ENCODE measurements at regions not wholly inside any gene's neighbourhood (a gene's known extent, or its start where the extent isn't known, plus 50 kb on each side); places are given as distances from the start of the nearest gene placed in this dataset.
"Not testable (repeated sequence)": the region's sequence is repeated elsewhere in the genome, so short reads cannot be mapped to it uniquely, and the experiment has no call there.

GRCh38 chr20:52004715-52005114, 186.9 kb downstream of the ZFP64 start:
- DNase-seq, result no peak

DNA sequence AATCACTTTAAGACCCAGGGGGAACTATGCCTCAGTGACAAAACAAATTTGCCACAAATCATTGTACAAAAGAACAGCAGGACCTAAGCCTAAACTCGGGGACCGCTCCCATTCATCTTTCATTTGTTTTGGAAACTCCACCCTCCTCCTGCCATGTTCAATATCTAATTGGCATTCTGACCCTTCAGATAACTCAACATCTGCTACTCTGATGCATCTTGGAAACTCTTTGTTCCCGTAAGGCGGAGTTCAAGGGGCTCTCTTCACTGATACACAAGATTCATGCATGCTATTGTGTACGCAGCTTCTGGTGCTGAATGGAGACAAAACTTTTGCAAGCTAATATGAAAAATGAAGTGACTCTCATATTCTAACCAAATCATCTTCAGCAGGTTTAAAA, 187.6 kb downstream of the ZFP64 start:
- no peak for DNase-seq

DNA sequence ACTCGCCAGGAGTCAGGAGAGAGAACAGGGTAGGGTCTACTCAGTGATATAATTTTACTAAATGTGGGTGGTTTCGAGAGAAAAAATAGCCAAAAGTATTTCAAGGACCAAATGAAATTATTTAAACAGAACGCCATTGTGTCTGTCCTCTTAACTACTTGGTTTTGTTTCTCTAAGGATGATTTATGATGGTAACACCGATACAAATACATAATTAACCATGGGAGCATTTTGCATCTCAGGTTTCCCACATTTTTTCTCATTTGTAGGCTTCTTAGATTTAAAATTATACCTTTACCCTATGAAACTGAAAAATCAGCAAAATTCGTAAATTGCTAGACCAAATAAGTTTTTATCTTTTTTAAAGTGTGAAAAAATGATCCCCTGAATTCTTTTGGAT, 188.2 kb downstream of the ZFP64 start:
- DNase-seq, result no peak

- DNase-seq, result no peak
These were observed 189.4 kb downstream of the ZFP64 start for GRCh38 chr20:52001999-52002666.

DNA sequence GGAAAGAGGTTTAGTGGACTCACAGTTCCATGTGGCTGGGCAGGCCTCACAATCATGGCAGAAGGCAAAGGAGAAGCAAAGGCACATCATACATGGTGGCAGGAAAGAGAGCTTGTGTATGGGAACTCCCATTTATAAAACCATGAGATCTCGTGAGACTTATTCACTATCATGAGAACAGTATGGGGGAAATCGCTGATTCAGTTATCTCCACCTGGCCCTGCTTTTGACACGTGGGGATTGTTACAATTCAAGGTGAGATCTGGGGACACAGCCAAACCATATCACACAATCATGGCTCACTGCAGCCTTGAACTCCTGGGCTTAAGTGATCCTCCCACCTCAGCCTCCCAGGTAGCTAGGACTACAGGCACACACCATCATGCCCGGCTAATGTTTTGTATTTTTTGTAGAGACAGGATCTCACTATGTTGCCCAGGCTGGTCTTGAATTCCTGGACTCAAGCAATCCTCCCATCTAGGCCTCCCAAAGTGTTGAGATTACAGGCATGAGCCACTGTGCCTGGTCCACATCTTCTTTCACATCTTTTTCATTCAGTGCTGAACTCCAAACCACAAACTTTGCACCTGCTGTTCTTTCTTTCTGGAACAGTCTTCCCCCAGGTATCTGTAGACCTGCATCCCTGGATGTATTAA, 194.2 kb downstream of the ZFP64 start:
- not testable (repeated sequence) for DNase-seq

DNA sequence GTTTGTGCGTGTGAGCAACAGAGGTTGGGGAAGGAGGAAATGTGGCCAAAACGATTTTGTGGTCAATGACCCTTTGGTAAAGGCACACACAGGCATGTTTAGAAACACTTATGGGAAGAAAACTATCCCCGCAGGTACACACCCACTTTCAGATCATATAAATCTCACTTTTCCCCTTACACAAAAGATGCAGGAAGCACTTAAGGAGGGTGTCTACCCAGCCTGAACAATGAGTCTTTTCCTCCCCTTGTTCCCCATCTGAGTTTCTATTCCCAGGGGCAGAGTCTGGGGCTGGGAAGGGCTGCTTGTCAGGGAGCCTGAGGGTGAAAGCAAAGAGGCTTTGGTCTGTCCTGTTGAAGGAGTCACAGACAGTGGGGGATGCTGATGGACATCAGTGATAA, 193.2 kb upstream of the SALL4 start:
- no peak for DNase-seq

DNA sequence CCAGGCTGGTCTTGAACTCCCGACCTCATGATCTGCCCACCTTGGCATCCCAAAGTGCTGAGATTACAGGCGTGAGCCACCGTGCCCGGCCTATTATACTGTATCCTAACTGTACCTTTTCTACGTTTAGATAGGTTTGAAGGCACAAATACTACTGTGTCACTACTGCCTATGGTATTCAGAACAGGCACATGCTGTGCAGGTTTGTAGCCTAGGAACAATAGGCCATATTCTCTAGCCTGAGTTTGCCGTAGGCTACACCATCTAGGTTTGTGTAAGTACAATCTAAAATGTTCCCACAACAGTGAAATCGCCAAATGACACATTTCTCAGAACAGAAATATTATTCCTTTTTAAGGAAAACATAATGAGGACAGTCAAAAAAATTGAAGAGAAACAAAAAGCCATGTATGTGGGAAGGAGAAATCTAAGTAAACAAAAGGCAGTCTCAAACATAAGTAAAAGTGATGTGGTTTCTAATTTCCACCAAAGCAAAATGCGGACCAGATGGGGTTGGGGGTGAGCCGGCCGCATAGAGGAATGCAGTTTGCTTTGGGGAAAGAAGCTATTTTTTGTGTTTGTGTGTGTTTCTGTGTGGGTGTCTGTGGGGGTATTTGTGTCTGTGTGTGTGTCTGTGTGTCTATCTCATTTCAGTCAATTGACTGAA, 192.6 kb upstream of the SALL4 start:
- DNase-seq, result no peak

GRCh38 chr20:51987812-51988211, 185.5 kb upstream of the SALL4 start:
- DNase-seq, result no peak

DNA sequence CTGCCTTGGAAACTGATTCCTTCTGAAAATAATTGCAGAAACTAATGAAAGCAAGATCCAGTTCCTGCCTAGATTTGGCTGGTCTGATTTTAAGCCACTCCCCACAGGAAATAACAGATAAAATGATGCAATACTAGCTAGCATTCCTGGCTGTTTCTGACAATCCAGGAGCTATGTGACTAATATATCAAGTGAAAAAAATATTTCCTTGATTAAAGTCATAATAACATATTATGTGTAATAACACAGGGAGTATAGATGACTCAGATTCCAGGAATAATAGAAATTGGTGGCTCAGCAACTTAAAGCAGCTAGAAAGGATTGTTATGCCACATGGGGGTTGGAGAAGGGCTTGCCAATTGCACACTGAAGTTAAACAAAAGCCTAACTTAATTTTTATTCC, 182.7 kb upstream of the SALL4 start:
- DNase-seq, result no peak

GRCh38 chr20:51980277-51980676, 178.0 kb upstream of the SALL4 start:
- no peak for DNase-seq

DNA sequence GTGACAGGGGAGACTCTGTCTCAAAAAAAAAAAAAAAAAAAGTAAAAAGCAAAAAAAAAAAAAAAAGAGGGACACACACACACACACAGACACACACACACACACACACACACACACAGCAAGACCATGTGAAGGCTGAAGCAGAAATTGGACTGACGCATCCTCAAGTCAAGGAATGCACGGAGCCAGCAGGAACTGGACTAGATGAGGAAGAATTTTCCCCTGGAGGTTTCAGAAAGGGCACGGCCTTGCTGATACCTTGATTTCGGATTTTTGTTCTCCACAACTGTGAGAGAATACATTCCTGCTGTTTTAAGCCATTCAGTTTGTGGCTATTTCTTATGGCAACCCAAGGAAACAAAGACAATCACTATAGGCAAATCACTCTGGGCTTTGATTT, 176.9 kb upstream of the SALL4 start:
- no peak for DNase-seq

DNA sequence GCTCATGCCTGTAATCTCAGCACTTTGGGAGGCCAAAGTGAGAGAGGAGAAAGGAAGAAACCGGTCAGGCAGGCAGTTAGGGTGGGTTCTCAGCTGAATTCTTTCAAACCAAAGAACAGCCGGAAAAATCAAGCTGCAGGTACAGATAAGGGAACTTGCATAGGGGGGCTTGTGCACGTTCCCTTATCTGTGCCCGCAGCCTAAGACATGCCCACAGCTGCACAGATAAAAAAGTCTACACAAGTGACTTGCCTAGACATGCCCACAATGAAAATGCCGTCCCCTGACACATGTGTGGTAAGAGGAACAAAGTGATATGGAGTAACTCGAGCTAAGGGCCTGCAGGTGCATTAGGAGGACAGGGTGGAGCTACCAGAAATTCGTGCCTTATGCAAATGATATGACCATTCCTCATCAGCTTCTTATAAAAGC, 175.8 kb upstream of the SALL4 start:
- no peak for DNase-seq

- DNase-seq, result no peak
These were observed 169.7 kb upstream of the SALL4 start for GRCh38 chr20:51972056-51972455.

DNA sequence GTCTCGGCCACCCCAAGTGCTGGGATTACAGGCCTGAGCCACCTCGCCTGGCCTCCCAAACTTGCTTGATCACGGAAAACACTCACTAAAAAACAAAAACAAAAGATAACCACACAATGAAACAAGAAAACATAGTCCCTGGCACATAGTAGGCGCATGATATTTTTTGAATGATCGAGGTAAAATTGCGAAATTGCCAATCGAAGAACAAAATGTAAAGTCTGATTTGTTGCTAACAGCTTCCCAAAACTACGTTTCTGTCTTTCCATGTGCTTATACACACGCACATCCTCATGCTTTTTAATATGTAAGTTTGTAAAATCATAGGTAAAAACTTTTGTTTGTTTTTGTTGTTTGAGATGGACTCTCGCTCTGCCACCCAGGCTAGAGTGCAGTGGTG, 168.5 kb upstream of the SALL4 start:
- DNase-seq, result no peak

- no peak for DNase-seq
These were observed 166.9 kb upstream of the SALL4 start for GRCh38 chr20:51969191-51969590.

DNA sequence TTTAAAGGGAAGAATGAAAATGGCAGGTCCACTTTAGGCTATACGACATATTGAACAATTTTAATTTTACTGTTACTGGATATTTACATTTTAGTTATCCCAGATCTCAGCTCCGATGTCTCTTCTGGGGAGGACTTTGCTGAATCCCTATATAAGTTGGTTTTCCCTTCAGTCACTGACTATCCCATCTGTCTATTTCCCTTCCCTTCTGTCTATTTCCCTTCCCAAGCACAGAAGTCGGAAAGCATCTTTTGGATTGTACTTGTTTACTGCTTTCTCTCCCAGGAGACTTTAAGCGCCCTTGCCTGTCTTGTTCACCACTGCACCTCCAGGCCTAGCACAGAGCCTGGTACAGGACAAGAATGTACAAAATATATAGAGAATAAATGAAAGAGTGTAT, 165.8 kb upstream of the SALL4 start:
- no peak for DNase-seq

DNA sequence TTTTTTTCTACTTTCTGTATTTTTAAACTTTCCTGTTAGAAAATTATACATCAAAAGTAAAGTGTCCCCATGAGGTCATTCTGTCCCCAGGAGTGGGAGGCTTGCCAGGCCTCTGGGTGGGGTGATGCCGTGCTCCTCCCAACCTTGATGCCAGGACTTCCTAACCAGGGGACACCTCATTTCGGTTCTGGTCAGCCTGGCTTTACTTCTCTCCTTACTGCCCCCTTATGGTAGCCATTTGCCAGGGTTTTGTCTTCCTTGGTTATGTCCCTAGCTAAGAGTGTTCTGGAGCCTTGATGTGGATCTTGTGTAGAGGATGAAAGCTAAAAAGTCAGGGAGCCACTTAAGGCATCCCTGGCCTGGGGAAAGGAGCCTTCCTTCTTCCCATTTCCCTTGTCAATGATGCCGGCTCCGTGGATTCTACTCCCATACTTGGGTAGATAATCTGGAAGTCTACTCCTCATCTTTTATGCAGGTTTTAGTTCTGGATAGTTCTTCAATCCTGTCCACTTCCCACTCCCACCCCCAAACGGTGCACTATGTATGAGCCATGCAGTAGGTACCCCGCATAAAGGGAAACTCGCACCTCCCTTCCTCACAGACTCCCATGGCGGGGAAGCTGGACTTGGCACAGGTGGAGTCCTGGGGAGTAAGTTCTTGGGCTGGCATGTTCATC, 164.1 kb upstream of the SALL4 start:
- DNase-seq, result peak; percentile 4 to 20

DNA sequence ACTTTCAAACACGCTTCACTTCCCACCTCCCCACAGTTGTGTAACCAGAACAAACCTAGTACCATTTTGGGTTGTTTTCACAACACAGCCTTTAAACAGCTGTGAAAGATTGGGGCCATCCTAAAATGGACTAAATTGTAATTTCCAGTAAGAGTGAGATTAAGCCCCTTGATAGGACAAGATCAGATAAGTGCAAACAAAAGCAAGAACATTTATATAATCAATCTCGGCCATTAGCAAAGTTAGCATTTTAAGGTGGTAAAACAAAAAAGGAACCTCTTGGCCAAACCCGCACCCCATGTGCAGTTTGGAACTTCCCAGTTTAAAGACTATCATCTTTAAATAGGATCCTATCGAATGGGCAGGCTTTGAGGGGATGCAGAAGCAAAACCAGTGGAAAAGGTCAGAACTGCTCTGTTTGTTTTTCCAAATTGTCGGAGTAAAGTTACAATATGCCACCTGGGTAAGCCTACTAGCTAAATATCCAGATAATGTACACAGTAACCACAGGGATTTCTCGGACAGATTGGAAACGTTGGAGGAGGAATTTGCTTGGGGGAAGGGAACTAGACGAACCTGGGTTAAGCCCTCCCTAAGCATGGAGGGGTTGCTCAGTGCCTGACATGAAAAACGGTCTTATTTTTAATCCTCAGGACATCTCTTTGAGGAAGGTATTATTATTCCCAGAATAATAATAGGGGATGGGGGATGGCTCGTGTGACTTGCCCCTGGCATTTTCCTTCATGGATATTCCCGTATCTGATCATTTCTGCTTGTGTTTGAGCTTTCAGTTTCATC, 159.8 kb upstream of the SALL4 start:
- DNase-seq, result no peak

- DNase-seq, result no peak
These were observed 157.8 kb upstream of the SALL4 start for GRCh38 chr20:51960047-51960675.

DNA sequence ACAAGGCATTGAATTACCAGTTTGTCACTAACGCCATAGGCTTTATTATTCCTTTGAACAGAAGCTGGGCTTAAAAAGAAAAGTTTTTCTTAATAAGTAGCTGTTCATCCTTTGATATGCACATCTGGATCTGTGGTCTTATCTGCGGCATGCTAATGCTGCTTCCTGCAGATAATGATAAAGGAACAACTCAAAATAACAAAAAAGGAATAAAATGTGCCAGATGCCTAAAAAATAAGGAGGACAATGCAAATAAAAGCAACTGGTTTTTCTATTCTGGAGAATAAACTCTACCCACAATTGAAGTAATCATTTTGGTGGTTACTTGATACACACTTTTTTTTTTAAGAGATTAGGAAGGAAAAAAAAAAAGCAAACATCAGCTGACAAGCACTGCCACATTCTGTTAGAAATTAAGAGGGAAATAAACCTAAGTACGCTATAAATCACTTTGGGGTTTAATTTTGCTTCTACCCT, 156.8 kb upstream of the SALL4 start:
- DNase-seq, result no peak

- DNase-seq, result no peak
These were observed 156.1 kb upstream of the SALL4 start for GRCh38 chr20:51958099-51959065.
